Stomach (tissue), 4 donors: ENCODE measurements at regions not wholly inside any gene's neighbourhood (a gene's known extent, or its start where the extent isn't known, plus 50 kb on each side); places are given as distances from the start of the nearest gene placed in this dataset.

Experiments
- EP300 ChIP-seq: sonication (generic); formaldehyde crosslinking; IDR thresholded peaks from one replicate; pipeline ENCODE4 v1.6.1; 2017; ENCODE audit warnings: antibody characterized with exemption
- TF ChIP-seq, protein P1 (sequence below), 7 experiments: fragments of 450-650 bp in 4 of 7; fragments of 200-600 bp in 3 of 7; sonication (generic) in 3 of 7; IDR thresholded peaks; one replicate each; pipeline ENCODE4 v1.5.1; 2016 to 2019; ENCODE audit warnings: antibody characterized with exemption in 7 of 7, control low read depth in 2 of 7, mild to moderate bottlenecking in 1 of 7

DNA sequence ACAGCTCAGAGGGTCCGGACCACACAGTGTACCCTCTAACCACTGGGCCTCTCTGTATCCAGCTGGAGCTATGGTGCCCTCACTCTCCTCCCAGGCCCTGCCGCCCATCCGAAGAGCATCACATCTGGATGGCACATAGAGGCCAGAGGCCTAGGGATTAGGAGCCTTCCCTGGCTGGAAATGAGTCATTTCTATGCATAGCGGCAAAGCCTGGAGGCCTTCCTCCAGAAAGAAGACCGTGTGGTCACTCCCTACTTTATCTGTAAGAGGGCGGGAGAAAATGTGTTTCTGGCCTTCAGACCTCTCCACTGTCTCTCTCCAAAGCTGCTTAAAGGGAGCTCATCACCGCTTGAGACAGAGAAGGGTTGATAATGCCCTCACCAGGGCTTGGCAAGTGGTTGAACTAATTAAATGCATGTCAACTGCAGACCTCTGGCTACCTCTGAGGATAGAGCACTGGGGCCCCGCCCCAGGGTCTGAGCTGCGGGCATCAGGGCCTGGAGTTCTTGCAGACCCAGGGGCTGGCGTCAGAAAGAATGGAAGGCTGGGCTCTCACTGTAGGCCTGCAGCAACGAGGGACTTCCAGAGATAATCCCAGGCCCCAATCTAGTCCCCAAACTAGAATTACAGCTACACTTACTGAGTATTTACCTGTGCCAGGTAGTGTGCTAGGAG, 122.2 kb downstream of the IRX5 start:
- TF ChIP-seq, protein P1, sequence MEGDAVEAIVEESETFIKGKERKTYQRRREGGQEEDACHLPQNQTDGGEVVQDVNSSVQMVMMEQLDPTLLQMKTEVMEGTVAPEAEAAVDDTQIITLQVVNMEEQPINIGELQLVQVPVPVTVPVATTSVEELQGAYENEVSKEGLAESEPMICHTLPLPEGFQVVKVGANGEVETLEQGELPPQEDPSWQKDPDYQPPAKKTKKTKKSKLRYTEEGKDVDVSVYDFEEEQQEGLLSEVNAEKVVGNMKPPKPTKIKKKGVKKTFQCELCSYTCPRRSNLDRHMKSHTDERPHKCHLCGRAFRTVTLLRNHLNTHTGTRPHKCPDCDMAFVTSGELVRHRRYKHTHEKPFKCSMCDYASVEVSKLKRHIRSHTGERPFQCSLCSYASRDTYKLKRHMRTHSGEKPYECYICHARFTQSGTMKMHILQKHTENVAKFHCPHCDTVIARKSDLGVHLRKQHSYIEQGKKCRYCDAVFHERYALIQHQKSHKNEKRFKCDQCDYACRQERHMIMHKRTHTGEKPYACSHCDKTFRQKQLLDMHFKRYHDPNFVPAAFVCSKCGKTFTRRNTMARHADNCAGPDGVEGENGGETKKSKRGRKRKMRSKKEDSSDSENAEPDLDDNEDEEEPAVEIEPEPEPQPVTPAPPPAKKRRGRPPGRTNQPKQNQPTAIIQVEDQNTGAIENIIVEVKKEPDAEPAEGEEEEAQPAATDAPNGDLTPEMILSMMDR (IDR thresholded peaks at IDR 0.05): no peak
- no peak for TF ChIP-seq EP300
